Esophagus squamous epithelium (tissue), 5 donors: ENCODE measurements at regions not wholly inside any gene's neighbourhood (a gene's known extent, or its start where the extent isn't known, plus 50 kb on each side); places are given as distances from the start of the nearest gene placed in this dataset.

ENCODE experiments used
- DNase-seq: peaks from one replicate; lab custom pipeline; 2025; lab: John Stamatoyannopoulos, UW
- H3K27ac ChIP-seq, 4 donors: fragments of 200-600 bp; sonication (generic); one replicate each; pipeline ENCODE4 v1.5.1; 2016 to 2019; ENCODE audit warnings: mild to moderate bottlenecking in 1 of 4
- H3K27me3 ChIP-seq, 4 donors: fragments of 200-600 bp; sonication (generic); 1 replicate in 3 of 4; 2 replicates in 1 of 4; pipeline versions ENCODE4 v1.5.1 to v1.6.0; 2017 to 2021; ENCODE audit warnings: antibody characterized with exemption in 1 of 4
- H3K36me3 ChIP-seq, 3 donors: fragments of 200-600 bp; sonication (generic); one replicate each; pipeline ENCODE4 v1.5.1; 2016 to 2019
- H3K4me1 ChIP-seq, 3 donors: fragments of 200-600 bp; sonication (generic); one replicate each; pipeline ENCODE4 v1.5.1; 2017 to 2019
- H3K4me3 ChIP-seq, 4 donors: fragments of 200-600 bp; sonication (generic); 1 replicate in 3 of 4; 2 replicates in 1 of 4; pipeline ENCODE4 v1.5.1; 2016 to 2019; ENCODE audit warnings: mild to moderate bottlenecking in 2 of 4, moderate library complexity in 1 of 4
- H3K9me3 ChIP-seq, 3 donors: fragments of 200-600 bp; sonication (generic); one replicate each; pipeline ENCODE4 v1.5.1; 2016 to 2019
- CTCF ChIP-seq, 6 experiments: fragments of 450-650 bp in 4 of 6; fragments of 200-600 bp in 2 of 6; sonication (generic) in 2 of 6; IDR thresholded peaks; one replicate each; pipeline ENCODE4 v1.5.1; 2016 to 2019; ENCODE audit warnings: antibody characterized with exemption in 6 of 6, mild to moderate bottlenecking in 4 of 6, moderate library complexity in 4 of 6
- POLR2A ChIP-seq, 4 donors: fragments of 450-650 bp; IDR thresholded peaks; one replicate each; pipeline ENCODE4 v1.6.1; 2017; ENCODE audit warnings: antibody characterized with exemption in 4 of 4, mild to moderate bottlenecking in 4 of 4, moderate library complexity in 3 of 4
- WGBS, 2 donors: methylation state at CpG; one replicate each; pipeline ENCODE4 v1.1.5; 2018; 5-methylcytosine and 5-hydroxymethylcytosine counted together
- intact Hi-C: fragments of 100-400 bp; cut with DNase I; formaldehyde crosslinking; loops from one replicate; pipeline ENCODE4 v1.15.0; 2022
- donor health status: DM: yes; HTN: yes; CAD: no.

- Histone ChIP-seq H3K27ac (no peak overlapping the region), H3K4me1 (peaks cover 0 to 18% (median 5%) of the 10 kb centered on the region in 3 donors), H3K27me3 (peaks cover 0 to 64% (median 0%) of the 10 kb centered on the region in 4 donors), H3K36me3 (no peaks in the 10 kb centered on the region), H3K9me3 (no peaks in the 10 kb centered on the region), H3K4me3 (no peak overlapping the region)
- no peak for DNase-seq
- TF ChIP-seq CTCF (IDR thresholded peaks at IDR 0.05) (no peak), POLR2A (IDR thresholded peaks at IDR 0.05) (no peak)
- 33 to 87% methylated on average over 1 to 14 of the region's 21 CpGs for WGBS, 2 donors
- intact Hi-C loops: no loop called here
These were observed 89.8 kb downstream of the RTL6 start for GRCh38 chr22:44407987-44408828.

GRCh38 chr22:44407171-44407986 lies 90.7 kb downstream of the RTL6 start:
- WGBS, 2 donors: 88 to 92% methylated on average over 11 to 13 of the region's 23 CpGs

GRCh38 chr22:44406341-44407170 lies 91.5 kb downstream of the RTL6 start:
- no peak overlapping the region for H3K4me3 ChIP-seq
- no peak for DNase-seq
- no peak overlapping the region for H3K27ac ChIP-seq
- peaks cover 0 to 13% (median 5%) of the 10 kb centered on the region in 3 donors for H3K4me1 ChIP-seq
- TF ChIP-seq CTCF (IDR thresholded peaks at IDR 0.05): no peak
- no peak for TF ChIP-seq POLR2A (IDR thresholded peaks at IDR 0.05)
- no peaks in the 10 kb centered on the region for H3K9me3 ChIP-seq
- peaks cover 0 to 62% (median 0%) of the 10 kb centered on the region in 4 donors for H3K27me3 ChIP-seq
- WGBS, 2 donors: 60 to 62% methylated on average over 10 to 11 of the region's 13 CpGs
- no peaks in the 10 kb centered on the region for H3K36me3 ChIP-seq
- intact Hi-C loops: no loop called here

More at GRCh38 chr22:44407171-44407986, 90.7 kb downstream of the RTL6 start:
- no peak for DNase-seq
- Histone ChIP-seq H3K27ac (no peak overlapping the region), H3K4me1 (peaks cover 0 to 18% (median 5%) of the 10 kb centered on the region in 3 donors), H3K27me3 (peaks cover 0 to 62% (median 0%) of the 10 kb centered on the region in 4 donors), H3K36me3 (no peaks in the 10 kb centered on the region), H3K9me3 (no peaks in the 10 kb centered on the region), H3K4me3 (no peak overlapping the region)
- intact Hi-C loops: no loop called here
- TF ChIP-seq CTCF (IDR thresholded peaks at IDR 0.05) (no peak), POLR2A (IDR thresholded peaks at IDR 0.05) (no peak)

- Histone ChIP-seq H3K36me3 (no peaks in the 10 kb centered on the region), H3K27me3 (peaks cover 0 to 53% (median 0%) of the 10 kb centered on the region in 4 donors), H3K27ac (no peak overlapping the region), H3K9me3 (no peaks in the 10 kb centered on the region), H3K4me3 (no peak overlapping the region), H3K4me1 (peaks cover 0 to 10% (median 0%) of the 10 kb centered on the region in 3 donors)
- no peak for TF ChIP-seq CTCF (IDR thresholded peaks at IDR 0.05)
- TF ChIP-seq POLR2A (IDR thresholded peaks at IDR 0.05): no peak
- intact Hi-C loops: no loop called here
- 70 to 79% methylated on average over 2 of the region's 2 CpGs for WGBS, 2 donors
- no peak for DNase-seq
These were observed 92.4 kb downstream of the RTL6 start for GRCh38 chr22:44405661-44406060.
